Parathyroid adenoma (tissue), 2 donors: ENCODE measurements at regions not wholly inside any gene's neighbourhood (a gene's known extent, or its start where the extent isn't known, plus 50 kb on each side); places are given as distances from the start of the nearest gene placed in this dataset.

Source experiments
- H2AFZ ChIP-seq: fragments of 300-600 bp; sonication (generic); one replicate; pipeline ENCODE4 v1.7.0; 2017; ENCODE audit warnings: antibody characterized with exemption, mild to moderate bottlenecking
- H3K27ac ChIP-seq: fragments of 300-600 bp; sonication (generic); one replicate; pipeline ENCODE4 v1.7.0; 2017
- H3K27me3 ChIP-seq: fragments of 300-600 bp; sonication (generic); one replicate; pipeline ENCODE4 v1.7.0; 2017; ENCODE audit warnings: low read length; ENCODE audit not compliant: control insufficient read depth, insufficient read depth
- H3K36me3 ChIP-seq: fragments of 300-600 bp; sonication (generic); one replicate; pipeline ENCODE4 v1.7.0; 2017; ENCODE audit warnings: low read length; ENCODE audit not compliant: control insufficient read depth, insufficient read depth
- H3K4me1 ChIP-seq: fragments of 300-600 bp; sonication (generic); one replicate; pipeline ENCODE4 v1.7.0; 2017; ENCODE audit warnings: control low read depth
- H3K4me2 ChIP-seq: fragments of 300-600 bp; sonication (generic); one replicate; pipeline ENCODE4 v1.7.0; 2017; ENCODE audit warnings: low read length
- H3K4me3 ChIP-seq: fragments of 300-600 bp; sonication (generic); one replicate; pipeline ENCODE4 v1.7.0; 2017; ENCODE audit warnings: low read depth, low read length
- H3K79me2 ChIP-seq: fragments of 300-600 bp; sonication (generic); one replicate; pipeline ENCODE4 v1.7.0; 2017; ENCODE audit warnings: control low read depth
- H3K9ac ChIP-seq: fragments of 300-600 bp; sonication (generic); one replicate; pipeline ENCODE4 v1.7.0; 2017; ENCODE audit warnings: mild to moderate bottlenecking
- H3K9me3 ChIP-seq: fragments of 300-600 bp; sonication (generic); one replicate; pipeline ENCODE4 v1.7.0; 2017; ENCODE audit warnings: low read length; ENCODE audit not compliant: control insufficient read depth
- TF ChIP-seq, protein P1 (sequence below): fragments of 300-600 bp; sonication (generic); IDR thresholded peaks from one replicate; pipeline ENCODE4 v1.7.0; 2017; ENCODE audit warnings: antibody characterized with exemption, mild to moderate bottlenecking
- donor health status: primary hyperparathyroidism.

DNA sequence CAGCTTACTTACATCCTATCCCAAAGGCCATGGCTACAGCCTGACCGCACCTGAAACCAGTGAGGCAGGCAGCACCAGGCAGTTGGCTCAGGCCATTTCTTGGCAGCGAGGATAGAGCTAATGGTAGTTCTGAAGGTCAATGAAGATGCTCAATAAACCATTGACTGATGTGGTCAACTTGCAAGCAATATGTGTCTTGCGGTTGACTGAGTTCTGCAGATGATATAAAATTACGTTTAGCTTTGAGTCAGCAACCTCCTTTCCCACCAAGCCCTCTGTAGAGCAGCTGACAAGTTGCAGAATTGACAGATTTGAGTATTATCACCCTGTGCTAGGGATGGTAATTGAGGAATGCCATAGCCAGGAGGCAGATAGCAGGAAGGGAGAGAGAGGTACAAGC, 189.0 kb upstream of the PUM3 start:
- Histone ChIP-seq H3K27ac (no peak overlapping the region), H3K4me1 (no peaks in the 10 kb centered on the region), H3K4me2 (no peak overlapping the region), H2AFZ (no peak overlapping the region), H3K27me3 (no peaks in the 10 kb centered on the region), H3K36me3 (no peaks in the 10 kb centered on the region), H3K9me3 (no peaks in the 10 kb centered on the region), H3K79me2 (no peaks in the 10 kb centered on the region), H3K9ac (no peak overlapping the region), H3K4me3 (no peak overlapping the region)
- TF ChIP-seq, protein P1, sequence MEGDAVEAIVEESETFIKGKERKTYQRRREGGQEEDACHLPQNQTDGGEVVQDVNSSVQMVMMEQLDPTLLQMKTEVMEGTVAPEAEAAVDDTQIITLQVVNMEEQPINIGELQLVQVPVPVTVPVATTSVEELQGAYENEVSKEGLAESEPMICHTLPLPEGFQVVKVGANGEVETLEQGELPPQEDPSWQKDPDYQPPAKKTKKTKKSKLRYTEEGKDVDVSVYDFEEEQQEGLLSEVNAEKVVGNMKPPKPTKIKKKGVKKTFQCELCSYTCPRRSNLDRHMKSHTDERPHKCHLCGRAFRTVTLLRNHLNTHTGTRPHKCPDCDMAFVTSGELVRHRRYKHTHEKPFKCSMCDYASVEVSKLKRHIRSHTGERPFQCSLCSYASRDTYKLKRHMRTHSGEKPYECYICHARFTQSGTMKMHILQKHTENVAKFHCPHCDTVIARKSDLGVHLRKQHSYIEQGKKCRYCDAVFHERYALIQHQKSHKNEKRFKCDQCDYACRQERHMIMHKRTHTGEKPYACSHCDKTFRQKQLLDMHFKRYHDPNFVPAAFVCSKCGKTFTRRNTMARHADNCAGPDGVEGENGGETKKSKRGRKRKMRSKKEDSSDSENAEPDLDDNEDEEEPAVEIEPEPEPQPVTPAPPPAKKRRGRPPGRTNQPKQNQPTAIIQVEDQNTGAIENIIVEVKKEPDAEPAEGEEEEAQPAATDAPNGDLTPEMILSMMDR: no peak

DNA sequence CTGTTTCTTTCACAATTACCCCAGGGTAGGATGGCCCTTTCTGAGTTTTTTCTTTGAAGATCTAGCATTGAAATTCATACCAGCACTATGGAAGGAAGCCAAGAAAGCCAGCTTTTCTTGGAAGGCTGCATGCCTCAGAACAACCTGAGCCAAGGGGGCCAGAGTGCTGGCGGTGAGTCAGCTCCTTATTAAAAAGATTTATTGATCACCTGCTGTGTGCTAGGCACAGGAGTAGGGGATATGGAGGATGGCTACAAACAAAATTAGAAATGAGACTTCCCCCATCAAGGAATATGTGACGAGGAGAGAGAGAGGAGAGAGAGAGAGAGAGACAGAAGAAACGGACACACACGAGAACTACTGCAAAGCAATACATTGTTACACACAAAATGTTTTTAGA, 184.6 kb upstream of the PUM3 start:
- Histone ChIP-seq H3K36me3 (no peaks in the 10 kb centered on the region), H2AFZ (no peak overlapping the region), H3K4me1 (no peaks in the 10 kb centered on the region), H3K27me3 (no peaks in the 10 kb centered on the region), H3K4me2 (no peak overlapping the region), H3K9me3 (no peaks in the 10 kb centered on the region), H3K79me2 (no peaks in the 10 kb centered on the region), H3K4me3 (no peak overlapping the region), H3K27ac (no peak overlapping the region), H3K9ac (no peak overlapping the region)
- TF ChIP-seq, protein P1: no peak

DNA sequence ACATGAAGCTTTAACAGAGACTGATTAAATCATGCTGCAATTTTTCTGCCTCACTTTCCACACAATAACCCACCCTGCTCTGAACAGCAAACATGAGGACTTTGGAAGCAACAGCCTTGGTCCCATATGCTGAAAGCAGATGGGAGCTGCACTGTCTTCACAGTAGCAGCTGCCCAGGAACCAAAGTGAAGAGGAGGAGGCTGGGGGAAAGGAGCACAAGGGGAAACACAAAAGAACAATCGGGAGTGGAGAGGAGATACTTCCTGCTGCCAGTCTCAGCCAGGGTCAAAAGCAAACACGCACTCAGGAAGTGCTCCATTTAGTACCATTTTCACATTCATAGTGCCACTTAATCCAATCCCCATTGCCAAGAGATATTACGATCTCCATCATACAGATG, 183.3 kb upstream of the PUM3 start:
- TF ChIP-seq, protein P1: no peak
- Histone ChIP-seq H3K27me3 (no peaks in the 10 kb centered on the region), H3K27ac (no peak overlapping the region)

DNA sequence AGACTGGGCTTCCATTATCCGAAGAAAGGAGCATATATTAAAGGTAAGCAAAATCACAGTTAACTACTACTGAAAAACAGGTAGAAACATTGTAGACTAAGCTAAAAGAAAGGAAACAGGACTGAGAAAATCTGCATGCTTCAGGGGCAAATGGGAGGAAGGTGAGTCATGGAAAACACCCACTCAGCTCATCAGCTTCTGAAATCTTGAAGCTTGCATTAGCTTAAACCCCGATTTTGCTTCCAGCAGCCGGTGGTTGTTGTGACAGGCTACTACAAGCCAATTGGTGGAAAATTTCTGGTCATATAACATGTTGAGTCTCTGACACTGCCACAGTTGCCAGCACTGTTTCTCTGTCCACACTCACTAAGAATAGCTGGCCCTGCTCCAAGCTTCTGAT, 179.6 kb upstream of the PUM3 start:
- Histone ChIP-seq H3K79me2 (no peaks in the 10 kb centered on the region), H2AFZ (no peak overlapping the region), H3K27me3 (no peaks in the 10 kb centered on the region), H3K9me3 (no peaks in the 10 kb centered on the region), H3K27ac (no peak overlapping the region), H3K9ac (no peak overlapping the region), H3K4me3 (no peak overlapping the region), H3K4me2 (no peak overlapping the region), H3K4me1 (no peaks in the 10 kb centered on the region), H3K36me3 (no peaks in the 10 kb centered on the region)
- TF ChIP-seq, protein P1: no peak

More for the DNA sequence above, 183.3 kb upstream of the PUM3 start:
- H2AFZ ChIP-seq: no peak overlapping the region
- no peak overlapping the region for H3K4me2 ChIP-seq
- no peaks in the 10 kb centered on the region for H3K9me3 ChIP-seq
- no peak overlapping the region for H3K9ac ChIP-seq
- no peak overlapping the region for H3K4me3 ChIP-seq
- H3K79me2 ChIP-seq: no peaks in the 10 kb centered on the region
- no peaks in the 10 kb centered on the region for H3K36me3 ChIP-seq
- H3K4me1 ChIP-seq: no peaks in the 10 kb centered on the region

DNA sequence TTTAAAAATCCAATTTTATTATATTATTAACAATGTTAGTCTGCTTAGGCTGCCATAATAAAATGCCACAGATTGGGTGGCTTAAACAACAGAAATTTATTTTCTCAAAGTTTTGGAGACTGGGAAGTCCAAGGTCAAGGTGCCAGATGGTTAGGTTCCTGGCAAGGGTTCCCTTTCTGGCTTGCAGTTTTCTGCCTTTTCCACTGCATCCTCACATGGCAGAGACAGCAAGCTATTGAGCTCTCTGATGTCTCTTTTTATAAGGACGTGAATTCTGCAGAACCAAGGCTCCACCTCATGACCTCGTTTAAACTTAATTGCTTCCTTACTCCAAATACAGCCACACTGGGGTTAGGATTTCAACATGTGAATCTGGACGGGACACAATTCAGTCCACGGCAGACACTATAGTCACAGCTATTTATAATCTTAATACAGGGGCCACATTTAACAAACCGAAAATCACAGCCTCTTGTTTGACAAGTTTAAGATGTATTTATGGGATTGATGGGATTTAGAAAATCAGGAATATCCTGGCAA, 174.9 kb upstream of the PUM3 start:
- H3K27ac ChIP-seq: no peak overlapping the region
- no peaks in the 10 kb centered on the region for H3K79me2 ChIP-seq

More for the DNA sequence above, 174.9 kb upstream of the PUM3 start:
- TF ChIP-seq, protein P1: no peak
- no peaks in the 10 kb centered on the region for H3K9me3 ChIP-seq
- H3K27me3 ChIP-seq: no peaks in the 10 kb centered on the region
- H3K9ac ChIP-seq: no peak overlapping the region
- no peaks in the 10 kb centered on the region for H3K4me1 ChIP-seq
- no peak overlapping the region for H2AFZ ChIP-seq
- H3K4me3 ChIP-seq: no peak overlapping the region
- H3K4me2 ChIP-seq: no peak overlapping the region
- no peaks in the 10 kb centered on the region for H3K36me3 ChIP-seq
